ENCODE measurements at regions not wholly inside any gene's neighbourhood (a gene's known extent, or its start where the extent isn't known, plus 50 kb on each side); places are given as distances from the start of the nearest gene placed in this dataset.

DNA sequence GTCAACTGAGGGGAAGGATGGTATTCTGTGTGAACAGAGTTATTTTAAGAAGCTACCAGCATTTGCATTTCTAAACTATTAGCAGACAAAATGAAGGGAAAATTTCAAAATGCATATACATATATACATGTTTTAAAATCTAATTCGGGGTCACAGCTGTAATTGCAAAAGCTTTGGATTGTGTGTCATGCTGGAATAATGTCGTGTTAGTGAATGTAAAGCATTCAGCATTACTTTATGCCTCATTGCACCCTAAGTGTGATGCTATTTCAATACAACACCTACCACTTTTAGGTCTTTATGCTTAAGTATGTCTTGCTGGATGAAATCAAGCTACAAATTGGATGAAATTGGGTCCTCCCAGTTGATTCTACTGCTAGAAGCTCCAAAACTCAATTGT is 687.6 kb upstream of the MEF2C start:
- no peak for TF ChIP-seq POLR2A (IDR thresholded peaks at IDR 0.05; ENCODE audit: low read depth, low read length)
- no peak for TF ChIP-seq TAF1 (IDR thresholded peaks at IDR 0.05; ENCODE audit: low read depth, low read length)
- no peak for TF ChIP-seq POLR2AphosphoS5 (IDR thresholded peaks at IDR 0.05; ENCODE audit: low read depth, low read length)
